GM18907 (cell line): ENCODE measurements at regions not wholly inside any gene's neighbourhood (a gene's known extent, or its start where the extent isn't known, plus 50 kb on each side); places are given as distances from the start of the nearest gene placed in this dataset.

Source experiments
- ATAC-seq: cut with Tn5 transposase; IDR thresholded peaks from one replicate; pipeline ENCODE4 v1.9.1; 2021; ENCODE audit warnings: mild to moderate bottlenecking, moderate library complexity; ENCODE audit not compliant: unreplicated experiment

GRCh38 chr10:62545160-62546066 is 171.2 kb downstream of the ZNF365 start:
- ATAC-seq = no peak

DNA sequence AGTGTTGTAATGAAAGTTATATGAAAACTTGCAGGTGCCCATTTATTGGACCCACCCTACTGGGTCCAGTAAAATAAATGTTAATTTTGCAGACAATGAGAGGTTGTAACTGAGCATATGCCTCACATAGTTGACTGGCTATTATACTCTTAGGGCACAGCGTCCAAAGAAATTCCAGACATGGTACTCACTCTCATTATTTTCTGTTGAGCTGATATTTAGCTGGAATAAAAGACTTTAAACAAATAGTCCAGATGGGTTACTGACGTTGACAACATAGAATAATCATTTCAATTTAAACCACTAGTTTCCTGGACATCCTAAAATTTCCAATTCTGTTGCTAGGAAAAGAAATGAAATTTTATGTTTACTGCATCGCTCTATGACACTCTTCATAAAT is 174.5 kb downstream of the ZNF365 start:
- no peak for ATAC-seq

- no peak for ATAC-seq
These were observed 176.0 kb downstream of the ZNF365 start for GRCh38 chr10:62550173-62550572.

GRCh38 chr10:62554632-62555199 is 180.5 kb downstream of the ZNF365 start:
- ATAC-seq = peak; percentile 78

GRCh38 chr10:62559481-62560200 is 185.5 kb downstream of the ZNF365 start:
- no peak for ATAC-seq

GRCh38 chr10:62560201-62560819 is 186.1 kb downstream of the ZNF365 start:
- ATAC-seq = no peak

DNA sequence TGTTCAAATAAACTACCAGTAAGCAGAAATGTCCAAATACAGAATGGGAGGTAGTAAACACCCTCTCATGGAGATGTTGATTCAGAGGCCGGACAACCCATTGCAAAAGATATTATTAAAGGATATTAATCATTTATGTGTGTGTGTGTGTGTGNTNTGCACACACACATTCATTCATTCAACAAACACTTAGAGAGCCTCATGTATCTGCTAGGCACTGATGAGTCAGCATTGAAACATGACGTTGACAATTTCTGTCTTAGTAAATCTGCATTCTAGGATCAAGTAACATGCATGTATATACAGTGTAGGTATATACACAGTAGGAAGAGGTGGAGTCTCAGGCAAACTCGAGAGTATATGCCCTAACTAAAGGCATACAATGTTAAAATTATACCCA is 187.0 kb downstream of the ZNF365 start:
- ATAC-seq = no peak

GRCh38 chr10:62562101-62562500 is 187.9 kb downstream of the ZNF365 start:
- no peak for ATAC-seq

DNA sequence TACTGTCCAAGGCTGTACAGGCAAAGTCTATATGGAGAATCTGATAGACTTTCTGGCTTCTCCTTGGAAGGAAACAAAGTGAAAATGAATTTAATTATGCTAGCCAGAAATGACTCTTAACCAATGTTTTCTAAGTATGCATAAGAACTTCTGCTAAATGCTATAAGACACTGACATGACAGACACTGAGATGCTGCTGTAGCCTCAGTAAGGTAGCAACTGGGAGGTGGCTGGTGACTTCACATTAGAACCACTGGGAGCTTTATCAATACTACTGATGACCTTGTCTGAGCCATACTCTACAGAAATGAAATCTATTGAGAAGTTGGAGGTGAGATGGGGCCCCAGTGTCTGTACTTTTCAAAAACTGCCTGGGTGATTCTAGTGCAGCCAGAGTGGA is 188.6 kb downstream of the ZNF365 start:
- no peak for ATAC-seq

DNA sequence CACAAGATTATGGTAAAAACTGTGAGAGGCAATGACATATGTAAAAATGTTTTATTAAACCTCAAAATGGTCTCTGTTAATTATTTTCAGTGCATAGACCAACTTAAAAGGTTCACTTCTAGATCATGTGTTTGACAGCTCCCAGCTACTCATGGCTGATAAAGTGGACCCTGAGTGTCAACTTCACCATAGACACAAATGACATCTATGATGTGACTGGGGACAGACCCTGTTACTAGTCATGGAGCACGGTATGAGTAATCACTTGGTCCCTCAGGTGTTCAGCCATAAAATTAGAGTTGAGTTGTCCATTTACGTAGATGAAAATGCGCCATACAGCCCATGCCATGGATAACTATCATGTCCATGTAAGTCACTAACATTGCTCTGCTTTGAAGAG is 199.8 kb downstream of the ZNF365 start:
- ATAC-seq = no peak

DNA sequence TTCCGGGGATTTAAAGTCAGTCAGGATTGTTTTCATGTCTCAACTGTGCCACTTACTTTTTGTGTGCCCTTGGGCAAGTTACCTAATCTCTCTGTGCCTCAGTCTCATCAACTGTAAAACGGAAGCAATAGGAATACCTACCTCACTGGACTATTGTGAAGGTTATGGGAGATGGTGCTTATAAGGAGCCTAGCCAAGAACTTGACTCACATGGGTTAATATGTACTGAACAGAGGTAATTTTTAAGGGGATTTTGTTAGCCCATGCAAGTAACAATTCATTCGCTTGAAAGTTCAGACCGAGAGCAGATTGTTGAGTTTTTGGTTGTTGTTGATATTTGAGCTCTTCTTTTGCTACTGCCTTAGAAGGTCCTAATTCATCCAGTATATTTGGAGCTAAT is 202.9 kb downstream of the ZNF365 start:
- no peak for ATAC-seq

GRCh38 chr10:62577666-62578291 is 203.6 kb downstream of the ZNF365 start:
- ATAC-seq = no peak

- ATAC-seq = no peak
These were observed 204.1 kb downstream of the ZNF365 start for GRCh38 chr10:62578301-62578700.

DNA sequence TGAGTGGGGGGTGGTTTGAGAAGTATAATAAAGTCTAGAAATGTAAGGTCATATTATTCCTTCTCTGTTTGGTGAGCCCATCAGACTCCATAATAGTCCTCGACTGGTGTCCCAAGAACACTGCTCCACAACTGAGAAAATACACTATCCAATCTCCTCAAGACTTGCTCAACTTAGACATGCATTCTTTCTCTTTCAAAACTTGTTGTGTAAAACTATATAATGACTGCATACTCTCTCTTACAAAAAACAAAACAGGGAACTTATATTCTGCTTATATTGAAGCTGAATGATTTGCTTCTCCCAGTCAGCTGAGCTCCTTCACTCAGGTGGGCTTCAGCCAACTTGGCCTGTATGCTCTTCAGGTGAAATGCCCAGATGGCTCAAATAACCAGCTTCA is 204.7 kb downstream of the ZNF365 start:
- ATAC-seq = no peak

DNA sequence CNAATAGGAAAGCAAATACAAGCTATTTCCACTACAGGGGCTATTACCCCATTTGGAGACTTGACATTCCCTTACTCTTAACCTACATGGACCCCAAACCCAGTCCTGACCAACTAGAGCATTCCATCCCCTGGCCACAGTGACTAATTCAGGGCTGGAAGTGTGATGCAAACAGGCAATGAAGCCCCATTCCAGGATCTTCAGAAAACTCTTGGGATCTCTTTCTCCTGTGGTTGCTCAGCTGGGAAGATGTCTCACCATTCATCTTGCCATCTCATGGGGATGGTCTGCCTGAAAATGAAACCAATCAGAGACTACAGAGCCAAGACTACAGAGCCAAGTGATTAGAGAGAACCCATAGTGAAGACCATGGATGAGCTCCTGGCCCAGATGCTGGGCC is 206.2 kb downstream of the ZNF365 start:
- no peak for ATAC-seq

DNA sequence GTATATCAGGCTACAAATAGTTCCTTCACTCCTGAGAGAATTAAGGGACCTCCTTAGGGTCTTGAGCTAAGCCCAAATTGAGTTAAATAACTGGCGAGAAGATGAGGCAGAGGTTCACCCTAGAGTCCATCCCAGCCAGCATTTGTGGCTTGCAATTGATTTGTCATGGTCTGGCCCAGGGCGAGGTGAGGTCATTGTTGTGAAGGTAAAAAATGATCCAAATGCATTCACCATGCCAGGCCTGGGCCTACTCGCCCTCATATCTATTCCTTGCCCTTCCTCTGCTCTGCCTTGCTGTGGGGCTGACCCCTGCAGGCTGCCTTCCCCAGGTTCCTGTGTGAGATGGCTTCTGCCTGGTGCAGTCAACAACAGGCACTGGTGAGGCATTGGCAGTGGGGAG is 207.2 kb downstream of the ZNF365 start:
- no peak for ATAC-seq

- no peak for ATAC-seq
These were observed 208.0 kb downstream of the ZNF365 start for GRCh38 chr10:62582101-62582705.

DNA sequence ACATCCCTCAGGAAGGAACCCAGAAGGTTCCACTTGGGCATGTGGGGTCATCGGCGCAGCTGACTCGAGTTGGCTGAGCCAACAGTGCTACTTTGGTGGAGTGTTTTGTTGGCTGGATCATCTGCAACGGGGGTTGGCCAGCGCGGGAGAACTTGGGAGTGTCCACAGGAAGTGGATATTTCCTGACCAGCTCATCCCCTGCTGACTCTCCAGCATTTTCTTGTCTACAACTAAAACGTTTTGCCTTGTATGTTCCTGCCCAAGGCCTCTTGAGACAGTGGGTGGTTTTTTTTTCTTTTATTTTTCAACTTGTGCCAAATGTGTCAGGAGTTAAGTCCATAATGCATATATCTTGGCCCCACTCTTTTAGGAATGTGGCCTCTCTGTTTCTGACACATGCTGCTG is 208.6 kb downstream of the ZNF365 start:
- ATAC-seq = no peak

DNA sequence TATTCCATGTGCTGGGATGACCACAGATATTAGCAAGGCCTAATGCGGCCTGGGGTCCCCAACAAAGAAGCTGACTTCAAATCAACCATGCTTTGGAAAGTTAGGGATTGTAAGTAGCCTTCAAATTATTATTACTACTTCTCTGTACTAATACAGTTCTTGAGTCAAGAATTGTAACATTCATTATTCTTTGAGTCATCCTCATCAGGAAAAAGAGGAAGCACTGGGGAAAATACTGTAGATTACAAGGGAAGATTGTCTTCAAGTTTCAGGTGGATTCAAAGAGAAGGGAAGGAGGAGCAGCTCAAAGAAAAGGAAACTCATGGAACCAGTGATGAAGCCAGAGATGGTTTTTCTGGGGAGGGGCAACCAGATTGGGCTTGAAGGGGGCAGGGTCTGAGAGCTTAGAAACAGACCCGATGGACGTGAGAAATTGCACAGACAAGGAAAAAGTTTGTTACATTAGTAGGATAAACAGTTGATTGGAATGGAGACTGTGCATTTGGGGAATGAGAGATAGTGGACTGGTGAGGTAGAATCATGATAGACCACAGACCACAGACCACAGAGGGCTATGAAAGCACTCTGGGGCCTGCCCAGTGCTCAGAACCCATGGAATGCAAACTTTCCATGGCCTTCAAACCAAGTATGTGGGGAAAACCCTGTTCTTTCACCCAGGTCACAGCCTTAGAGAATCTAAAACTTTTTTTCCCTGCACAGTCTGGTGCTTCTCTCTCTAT is 209.9 kb downstream of the ZNF365 start:
- no peak for ATAC-seq

DNA sequence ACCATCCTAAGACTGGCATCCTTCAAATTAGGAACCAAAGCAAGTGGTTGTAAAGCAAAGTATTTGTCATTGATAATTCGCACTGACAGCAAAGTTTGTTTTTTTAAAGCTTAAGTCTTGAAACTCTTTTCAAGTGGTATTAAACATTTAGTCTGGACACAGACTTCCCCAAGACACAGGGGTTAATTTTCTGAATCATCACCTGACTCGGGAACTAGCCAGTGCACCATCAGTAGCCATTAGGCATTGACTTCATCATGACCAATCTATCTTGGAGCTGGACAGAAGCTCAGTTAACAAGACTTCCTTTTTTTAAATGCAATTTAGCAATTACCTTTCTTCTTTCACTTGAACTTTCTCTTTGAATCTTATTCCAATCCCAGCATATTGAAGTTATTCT is 210.6 kb downstream of the ZNF365 start:
- ATAC-seq = no peak
